GM10266 (cell line): ENCODE measurements at regions not wholly inside any gene's neighbourhood (a gene's known extent, or its start where the extent isn't known, plus 50 kb on each side); places are given as distances from the start of the nearest gene placed in this dataset.

Source experiments
- DNase-seq: peaks from one replicate; pipeline ENCODE4 v3.0.0; 2012; ENCODE audit errors: extremely low spot score
- TF ChIP-seq, protein P1 (sequence below): IDR thresholded peaks from 2 replicates; pipeline ENCODE4 v1.5.1; 2012; ENCODE audit warnings: mild to moderate bottlenecking, low read depth; ENCODE audit not compliant: control insufficient read depth, insufficient read depth; ENCODE audit errors: missing control alignments

DNA sequence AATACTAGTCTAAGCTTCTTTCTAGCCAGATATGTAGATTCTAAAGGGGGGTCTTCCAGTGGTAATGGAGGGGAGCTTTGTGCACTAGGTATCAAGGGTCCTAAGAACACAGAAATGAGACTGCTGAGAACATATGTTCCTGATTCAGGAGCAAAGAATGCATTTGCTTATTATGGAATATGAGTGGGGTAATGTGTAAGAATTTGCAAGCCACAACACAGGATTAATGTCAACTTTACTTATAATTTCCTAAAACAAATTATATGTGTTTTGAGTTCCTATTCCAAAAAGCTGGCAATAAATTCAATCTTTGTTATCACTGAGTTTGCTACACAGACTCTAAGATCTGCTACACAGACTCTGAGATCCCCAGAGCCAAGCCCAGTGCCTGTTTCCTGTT lies 357.0 kb upstream of the PTBP2 start:
- TF ChIP-seq, protein P1, sequence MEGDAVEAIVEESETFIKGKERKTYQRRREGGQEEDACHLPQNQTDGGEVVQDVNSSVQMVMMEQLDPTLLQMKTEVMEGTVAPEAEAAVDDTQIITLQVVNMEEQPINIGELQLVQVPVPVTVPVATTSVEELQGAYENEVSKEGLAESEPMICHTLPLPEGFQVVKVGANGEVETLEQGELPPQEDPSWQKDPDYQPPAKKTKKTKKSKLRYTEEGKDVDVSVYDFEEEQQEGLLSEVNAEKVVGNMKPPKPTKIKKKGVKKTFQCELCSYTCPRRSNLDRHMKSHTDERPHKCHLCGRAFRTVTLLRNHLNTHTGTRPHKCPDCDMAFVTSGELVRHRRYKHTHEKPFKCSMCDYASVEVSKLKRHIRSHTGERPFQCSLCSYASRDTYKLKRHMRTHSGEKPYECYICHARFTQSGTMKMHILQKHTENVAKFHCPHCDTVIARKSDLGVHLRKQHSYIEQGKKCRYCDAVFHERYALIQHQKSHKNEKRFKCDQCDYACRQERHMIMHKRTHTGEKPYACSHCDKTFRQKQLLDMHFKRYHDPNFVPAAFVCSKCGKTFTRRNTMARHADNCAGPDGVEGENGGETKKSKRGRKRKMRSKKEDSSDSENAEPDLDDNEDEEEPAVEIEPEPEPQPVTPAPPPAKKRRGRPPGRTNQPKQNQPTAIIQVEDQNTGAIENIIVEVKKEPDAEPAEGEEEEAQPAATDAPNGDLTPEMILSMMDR, result no peak
- DNase-seq, result no peak

DNA sequence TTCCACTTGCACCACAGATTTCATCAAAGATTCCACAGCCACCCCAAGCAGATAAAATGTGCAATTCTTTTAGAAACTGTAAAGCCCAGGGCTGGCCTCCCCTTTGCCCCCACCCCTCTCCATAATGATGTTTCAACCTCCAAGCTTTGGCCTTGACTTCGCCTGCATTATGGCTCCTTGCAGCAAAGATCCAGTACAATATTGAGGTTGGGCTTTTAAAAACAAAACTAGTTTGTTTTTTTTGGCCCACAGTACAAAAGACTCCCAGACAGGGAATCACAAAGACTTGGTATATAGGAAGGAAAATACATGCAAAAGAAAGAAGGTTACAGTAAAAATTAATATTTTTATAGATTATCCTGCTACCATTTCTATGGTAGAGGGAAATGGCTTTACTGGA lies 356.5 kb upstream of the PTBP2 start:
- TF ChIP-seq, protein P1, result no peak
- DNase-seq, result no peak

DNA sequence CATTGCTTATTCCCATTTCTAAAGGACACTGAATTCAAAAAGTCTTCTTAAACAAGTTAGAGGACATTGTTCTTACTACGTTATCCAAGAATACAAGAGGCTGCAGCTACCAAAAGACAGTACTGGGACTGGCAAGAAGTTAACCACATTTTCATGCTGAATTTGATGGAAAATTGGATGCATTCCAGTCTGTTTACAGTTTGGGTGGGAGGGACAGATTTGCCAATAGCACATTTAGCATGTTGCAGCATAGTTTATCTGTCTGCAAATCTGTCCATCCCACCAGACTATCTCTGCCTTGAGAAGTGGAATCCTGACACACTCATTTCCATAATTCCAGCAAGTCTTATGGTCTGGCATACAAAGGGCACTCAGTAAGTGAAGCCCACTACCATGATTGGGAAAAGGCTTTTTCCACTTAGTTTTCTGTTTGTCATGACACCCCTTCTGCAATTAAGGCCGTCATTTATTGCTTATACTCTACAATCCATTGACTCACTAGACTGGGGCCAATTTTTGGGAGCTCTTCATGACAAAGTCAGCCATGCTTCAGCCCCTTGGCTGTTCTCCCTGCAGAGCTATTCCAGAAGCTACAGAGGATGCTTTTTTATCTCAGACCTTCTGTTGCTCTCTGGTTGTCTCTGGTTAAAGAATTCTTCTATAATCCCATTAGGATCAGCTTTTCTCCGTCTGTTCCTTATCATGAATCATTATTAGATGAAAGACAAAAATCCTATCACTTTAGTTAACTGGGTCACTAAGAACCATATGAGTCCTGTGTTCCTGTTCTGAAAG lies 355.8 kb upstream of the PTBP2 start:
- DNase-seq, result no peak
- TF ChIP-seq, protein P1, result no peak

DNA sequence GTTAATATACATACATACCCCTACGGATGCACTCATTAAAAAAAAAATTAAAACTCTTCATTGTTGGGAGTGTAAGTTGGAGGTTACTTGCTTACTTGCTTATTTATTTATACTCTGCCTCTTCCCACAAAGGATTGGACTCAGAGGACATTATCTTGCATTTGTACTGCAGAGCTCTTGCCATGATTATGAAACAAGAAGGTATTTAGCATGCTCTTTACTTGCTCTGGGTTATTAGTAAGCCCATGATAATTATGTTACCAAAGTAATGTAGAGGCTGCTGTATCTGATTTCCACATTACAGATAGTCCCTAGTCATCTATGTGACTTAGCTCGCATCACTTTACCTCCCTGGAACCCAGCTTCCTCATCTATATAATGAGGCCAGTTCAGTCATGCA lies 355.1 kb upstream of the PTBP2 start:
- DNase-seq, result no peak
- TF ChIP-seq, protein P1, result no peak

DNA sequence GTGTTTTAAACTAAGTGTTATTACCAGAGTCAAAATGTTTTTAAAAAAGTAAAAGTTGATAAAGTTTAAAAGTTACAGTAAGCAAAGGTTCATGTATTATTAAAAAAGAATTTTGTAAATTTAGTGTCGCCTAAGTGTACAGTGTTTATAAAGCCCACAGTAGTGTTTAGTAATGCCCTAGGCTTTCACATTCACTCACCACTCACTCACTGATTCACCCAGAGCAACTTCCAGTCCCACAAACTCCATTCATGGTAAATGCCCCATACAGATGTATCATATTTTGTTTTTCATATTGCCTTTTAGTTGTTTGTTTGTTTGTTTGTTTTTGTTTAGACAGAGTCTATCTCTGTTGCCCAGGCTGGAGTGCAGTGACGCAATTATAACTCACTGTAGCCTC lies 353.8 kb upstream of the PTBP2 start:
- DNase-seq, result no peak
- TF ChIP-seq, protein P1, result no peak

DNA sequence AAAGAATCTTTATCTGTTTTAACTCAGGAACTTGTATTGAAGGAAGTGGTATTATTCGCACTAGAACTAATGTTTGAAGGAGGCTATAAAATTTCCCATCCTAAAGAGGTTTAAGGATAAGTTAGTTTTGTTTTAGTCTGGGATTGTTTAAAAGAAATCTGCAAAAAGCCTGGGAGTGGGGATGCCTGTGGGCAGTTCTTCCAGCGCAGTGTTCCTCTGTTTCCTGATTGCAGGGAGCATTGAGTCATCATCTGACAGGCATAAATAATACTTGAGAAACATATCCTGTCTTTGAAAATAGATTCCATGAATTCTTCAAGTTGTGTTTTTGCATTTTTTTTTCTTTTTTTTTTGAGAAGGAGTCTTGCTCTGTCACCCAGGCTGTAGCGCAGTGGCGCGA lies 350.8 kb upstream of the PTBP2 start:
- TF ChIP-seq, protein P1, result no peak
- no peak for DNase-seq

DNA sequence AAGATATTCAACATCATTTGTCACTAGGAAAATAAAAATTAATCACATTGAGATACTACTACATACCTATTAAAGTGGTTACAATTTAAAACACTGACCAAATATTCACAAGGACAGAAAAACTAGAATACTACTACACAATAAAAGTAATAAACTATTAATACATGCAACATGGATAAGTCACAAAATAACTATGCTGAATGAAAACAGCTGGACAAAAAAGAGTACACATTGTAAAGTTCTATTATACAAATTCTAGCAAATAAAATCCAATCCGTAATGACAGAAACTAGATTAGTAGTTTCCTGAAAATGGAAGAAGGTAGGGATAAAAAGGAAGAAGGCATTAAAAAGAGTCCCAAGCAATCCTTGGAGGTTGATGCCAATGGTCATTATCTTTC lies 348.7 kb upstream of the PTBP2 start:
- TF ChIP-seq, protein P1, result no peak
- no peak for DNase-seq
